ENCODE measurements at regions not wholly inside any gene's neighbourhood (a gene's known extent, or its start where the extent isn't known, plus 50 kb on each side); places are given as distances from the start of the nearest gene placed in this dataset.

DNA sequence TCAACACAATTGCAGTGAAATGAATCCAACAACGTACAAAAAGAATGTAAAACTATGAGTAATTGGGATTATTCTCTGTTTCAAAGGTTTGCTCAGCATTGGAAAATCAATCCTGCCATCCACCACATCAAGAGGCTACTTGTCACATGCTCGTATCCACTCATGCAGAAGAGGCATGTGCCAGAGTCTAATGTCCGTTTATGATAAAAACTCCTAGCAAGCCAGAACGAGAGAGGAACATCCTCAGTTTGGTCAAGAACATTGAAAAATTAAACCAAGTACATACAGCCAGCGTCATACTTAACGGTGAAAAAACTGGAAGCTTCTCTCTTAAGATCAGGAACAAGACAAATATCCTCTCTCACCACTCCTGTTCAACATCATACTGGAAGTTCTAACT lies 563.9 kb upstream of the TMEM132C start:
- no peak for ATAC-seq (ENCODE audit: poor library complexity)
- intact Hi-C loops (cut with DNase I): no loop called here

DNA sequence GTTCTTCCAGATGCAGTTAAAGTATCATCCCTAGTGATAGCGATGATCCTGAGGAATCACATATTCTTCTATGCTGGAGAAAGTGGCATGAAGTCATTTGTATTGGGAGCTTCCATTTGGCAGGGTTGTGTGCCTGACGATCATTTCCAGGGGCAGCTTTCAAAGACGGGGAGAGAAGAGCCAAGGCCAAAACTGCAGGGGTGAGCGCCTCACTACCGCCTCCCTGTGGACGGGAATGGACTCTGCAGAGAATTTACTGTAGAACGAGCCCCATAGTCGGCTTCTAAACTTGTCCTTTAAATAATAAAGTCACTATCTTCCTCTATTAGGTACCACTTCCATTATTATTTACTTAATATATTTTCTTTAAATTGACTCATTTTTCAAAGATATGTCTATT lies 555.9 kb upstream of the TMEM132C start:
- no peak for ATAC-seq (ENCODE audit: poor library complexity)
- DNase-seq: no peak

More for the DNA sequence above, 563.9 kb upstream of the TMEM132C start:
- DNase-seq: no peak

DNA sequence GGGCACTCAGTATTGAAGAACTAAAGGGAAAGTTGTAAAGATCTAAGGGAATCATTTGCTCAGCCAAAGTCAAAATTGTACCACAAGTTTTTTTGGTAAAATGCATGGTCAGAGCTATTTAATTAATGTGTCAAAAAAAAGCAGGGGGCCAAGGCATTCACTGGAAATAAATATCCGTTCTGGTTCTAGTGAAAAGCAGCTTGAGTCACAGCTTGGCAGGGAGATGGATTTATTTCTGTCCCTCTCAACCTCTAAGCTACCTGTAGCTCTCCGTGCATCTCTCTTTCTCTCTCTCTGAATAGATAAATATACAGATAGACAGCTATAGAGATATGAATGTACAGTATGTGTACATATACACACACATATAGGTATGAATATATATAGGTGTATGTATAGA lies 554.4 kb upstream of the TMEM132C start:
- intact Hi-C loops (cut with DNase I): no loop called here
- no peak for ATAC-seq (ENCODE audit: poor library complexity)

More for the DNA sequence above, 555.9 kb upstream of the TMEM132C start:
- intact Hi-C loops (cut with DNase I): no loop called here

DNA sequence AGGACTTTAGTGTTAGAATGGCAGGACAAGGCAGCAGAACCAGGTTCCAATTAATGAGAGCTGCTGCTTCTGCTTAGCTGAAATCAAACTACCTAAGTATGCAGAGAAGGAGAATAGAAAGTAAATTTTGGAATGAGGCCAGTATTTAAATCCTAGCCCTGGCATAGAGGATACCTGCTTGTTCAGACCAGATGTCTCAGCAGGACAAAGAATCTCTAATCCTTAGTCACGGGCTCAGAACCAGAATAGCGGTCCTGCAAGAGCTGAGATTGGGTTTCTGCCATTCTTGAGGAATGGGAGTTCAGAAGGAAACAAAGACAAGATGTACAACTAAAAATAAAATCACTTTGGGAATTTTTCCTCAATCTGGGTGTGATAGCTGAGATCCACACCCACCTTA lies 550.8 kb upstream of the TMEM132C start:
- no peak for DNase-seq
- intact Hi-C loops (cut with DNase I): no loop called here
- ATAC-seq (ENCODE audit: poor library complexity): no peak

More for the DNA sequence above, 554.4 kb upstream of the TMEM132C start:
- DNase-seq: no peak

DNA sequence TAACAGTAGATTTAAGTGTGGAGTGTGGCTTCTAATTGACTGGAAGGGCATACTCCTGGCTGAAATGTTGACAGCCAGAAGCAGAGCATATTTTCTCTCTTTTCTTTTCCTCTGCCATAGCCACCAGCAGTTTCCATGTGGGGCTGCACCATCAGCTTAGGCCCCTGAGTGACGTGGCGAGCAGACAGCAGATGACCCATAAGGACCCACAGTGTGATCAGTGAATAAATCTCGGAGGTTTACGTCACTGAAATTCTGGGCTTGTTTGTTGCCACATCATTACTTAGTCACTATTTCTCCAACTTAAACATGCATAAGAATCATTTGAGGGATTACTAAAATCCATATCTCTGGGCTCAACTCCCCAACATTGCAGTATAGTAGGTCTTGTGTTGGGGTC lies 549.7 kb upstream of the TMEM132C start:
- DNase-seq (no peak), ATAC-seq (ENCODE audit: poor library complexity) (no peak)
- intact Hi-C loops (cut with DNase I): no loop called here

DNA sequence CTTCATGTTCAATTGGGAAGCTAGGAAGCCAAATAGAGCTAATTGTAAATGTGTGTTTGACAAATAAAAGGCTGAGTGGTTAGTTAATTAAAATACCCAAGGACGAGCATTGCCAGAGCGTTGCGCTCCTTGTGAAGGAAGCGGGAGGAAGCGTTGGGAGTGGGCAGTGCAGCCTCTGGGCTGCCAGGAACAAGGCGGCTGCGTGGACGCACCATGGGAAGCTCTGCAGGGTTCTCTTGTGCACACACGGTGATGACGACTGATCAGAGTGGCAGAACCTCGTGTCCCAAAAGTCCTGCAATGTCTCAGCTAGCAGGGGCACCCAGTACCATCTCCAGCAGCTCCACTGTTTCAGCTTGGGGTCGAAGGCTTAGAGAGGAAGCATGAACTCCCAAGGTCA lies 546.6 kb upstream of the TMEM132C start:
- DNase-seq: no peak
- intact Hi-C loops (cut with DNase I): no loop called here
- no peak for ATAC-seq (ENCODE audit: poor library complexity)

DNA sequence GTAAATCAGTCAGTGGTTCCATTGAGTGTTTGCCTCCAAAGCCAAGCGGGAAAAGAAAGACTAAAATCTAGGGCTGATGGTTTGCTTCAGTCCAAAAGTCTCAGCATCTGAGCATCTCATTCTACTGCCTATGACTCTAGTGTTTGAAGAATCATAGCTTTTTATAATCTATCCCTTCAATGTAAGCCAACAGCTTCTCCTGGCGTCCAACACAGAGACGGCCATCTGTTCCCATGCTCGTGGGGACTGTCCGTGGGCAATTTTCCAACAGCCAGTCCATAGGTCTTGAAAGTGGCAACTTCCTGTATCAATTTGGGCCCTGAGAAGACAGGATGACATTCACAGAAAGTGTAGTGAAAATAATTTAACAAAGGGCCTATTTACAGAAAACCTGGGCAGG lies 544.4 kb upstream of the TMEM132C start:
- no peak for ATAC-seq (ENCODE audit: poor library complexity)
- intact Hi-C loops (cut with DNase I): no loop called here
- no peak for DNase-seq

DNA sequence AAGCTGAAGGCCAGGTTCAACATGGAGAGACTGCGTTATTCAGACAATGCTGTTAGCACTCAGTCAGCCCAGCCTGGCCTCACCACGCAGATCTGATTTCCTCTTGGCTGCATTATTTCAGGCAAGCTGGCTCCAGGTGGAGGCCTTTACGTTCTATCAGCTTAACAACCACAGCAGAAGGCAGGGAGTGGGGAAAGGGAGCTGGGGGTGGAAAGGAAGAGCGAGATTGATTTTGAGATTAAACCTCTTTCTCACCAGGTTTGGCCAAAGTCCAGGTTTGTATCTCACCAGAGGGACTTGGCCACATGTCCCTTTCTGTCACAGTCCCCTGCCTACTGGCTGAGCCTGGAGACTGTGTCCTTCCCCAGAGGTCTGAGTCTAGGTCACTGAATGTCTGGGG lies 543.7 kb upstream of the TMEM132C start:
- intact Hi-C loops (cut with DNase I): no loop called here
- DNase-seq (no peak), ATAC-seq (ENCODE audit: poor library complexity) (no peak)

DNA sequence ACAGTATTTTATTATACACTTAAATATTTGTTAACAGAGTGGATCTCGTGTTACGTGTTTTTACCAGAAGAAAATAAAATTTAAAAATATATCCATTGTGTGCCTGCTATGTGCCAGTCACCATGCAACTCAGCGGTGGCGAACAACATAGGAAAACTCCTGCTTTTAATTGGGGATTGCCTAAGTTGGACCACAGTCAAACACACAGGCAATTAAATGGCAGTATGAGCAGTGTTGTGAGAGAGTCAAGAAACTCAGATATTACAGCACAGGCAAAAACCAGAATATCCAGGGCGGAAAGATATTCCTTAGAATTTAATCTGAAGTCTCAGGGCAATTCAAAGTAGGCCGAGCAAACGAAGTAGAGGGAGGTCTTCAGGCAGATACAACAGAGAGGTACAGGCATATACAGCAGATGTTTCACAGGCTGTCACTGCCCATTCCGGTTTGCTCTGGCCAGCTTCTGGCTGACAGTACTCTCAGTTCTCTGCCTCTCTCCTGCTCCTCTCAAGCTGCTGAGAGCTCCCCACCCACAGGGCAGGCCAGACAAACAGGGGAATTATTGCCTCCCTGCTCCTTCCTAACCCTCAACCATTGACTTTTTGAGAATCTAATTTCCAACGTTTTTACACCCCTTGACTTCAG lies 540.2 kb upstream of the TMEM132C start:
- intact Hi-C loops (cut with DNase I): no loop called here
- ATAC-seq (ENCODE audit: poor library complexity): no peak
- DNase-seq: no peak

DNA sequence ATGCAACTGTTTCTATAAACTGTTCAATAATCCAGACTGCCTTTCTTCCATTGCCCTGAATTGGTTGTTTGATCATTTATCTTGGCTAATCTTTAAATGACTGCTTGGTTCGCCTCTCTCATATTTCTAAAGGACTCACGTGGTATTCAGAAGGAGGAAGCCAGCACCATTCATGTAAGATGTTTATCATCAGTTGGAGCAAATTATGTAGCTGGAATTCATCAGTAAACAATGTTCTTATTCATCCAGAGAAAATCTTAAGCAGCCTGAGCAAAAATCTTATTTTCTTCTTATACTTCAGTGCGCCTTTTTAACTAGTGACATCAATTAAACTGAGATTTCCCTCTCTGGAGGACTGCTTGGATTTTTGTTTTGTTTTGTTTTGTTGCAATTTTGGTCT lies 538.7 kb upstream of the TMEM132C start:
- intact Hi-C loops (cut with DNase I): no loop called here
- ATAC-seq (ENCODE audit: poor library complexity) (no peak), DNase-seq (no peak)

DNA sequence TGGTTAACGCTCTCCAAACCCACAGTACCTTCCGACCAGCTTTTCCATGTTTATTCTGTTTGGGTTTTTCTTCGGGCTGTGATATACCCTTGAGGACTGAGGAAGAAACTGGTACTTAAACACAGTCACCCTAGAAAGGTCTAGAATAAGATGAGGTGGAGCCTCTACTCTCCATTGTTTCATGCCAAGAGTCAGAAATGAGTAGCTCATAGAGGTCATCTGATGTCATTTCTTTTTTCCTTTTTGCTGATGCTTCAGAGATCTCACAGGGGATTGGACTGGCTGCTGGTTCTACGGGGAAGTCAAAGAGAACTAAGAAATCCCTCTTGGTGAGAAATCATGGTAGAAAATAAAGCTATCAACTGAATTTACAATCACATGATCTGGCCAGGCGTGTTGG lies 538.2 kb upstream of the TMEM132C start:
- ATAC-seq (ENCODE audit: poor library complexity) (no peak), DNase-seq (no peak)
- intact Hi-C loops (cut with DNase I): no loop called here

DNA sequence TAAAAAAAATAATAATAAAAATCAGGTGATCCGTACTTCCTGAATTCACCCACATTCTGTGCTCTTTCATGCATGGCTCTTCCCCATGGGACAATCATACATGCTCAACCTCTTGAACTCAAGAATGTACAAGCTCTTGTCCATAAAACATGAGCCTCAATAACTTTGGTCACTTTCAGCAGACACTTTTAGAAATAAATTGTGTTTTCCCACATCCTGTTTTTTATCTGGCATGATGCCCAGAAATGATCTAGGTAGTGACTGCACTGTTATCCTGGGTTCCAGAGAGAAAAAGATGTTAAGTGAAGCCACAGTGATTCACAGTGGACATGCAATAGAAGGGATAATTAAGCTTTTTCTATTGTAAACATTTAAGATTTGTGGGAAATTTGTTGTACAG lies 537.6 kb upstream of the TMEM132C start:
- DNase-seq: no peak
- intact Hi-C loops (cut with DNase I): no loop called here
- ATAC-seq (ENCODE audit: poor library complexity): no peak

DNA sequence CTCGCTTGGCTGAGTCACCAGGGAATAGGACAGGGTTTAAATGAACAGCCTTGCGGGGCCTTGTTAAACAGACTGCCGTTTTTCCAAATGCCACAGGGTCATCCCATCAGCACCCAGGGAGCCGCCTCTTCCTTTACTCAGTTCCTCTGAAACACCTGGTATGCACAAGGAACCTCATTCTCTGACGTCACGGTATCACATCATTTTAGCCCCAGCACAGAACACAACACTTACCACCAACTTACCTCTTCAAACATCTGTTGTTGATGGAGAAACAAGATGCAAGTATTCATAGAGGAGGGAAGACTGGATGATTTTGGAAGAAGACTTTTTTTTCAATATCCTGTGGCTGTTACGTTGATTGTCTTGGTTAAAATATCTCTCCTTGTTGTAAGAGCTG lies 535.3 kb upstream of the TMEM132C start:
- ATAC-seq (ENCODE audit: poor library complexity): no peak
- intact Hi-C loops (cut with DNase I): no loop called here
- no peak for DNase-seq

DNA sequence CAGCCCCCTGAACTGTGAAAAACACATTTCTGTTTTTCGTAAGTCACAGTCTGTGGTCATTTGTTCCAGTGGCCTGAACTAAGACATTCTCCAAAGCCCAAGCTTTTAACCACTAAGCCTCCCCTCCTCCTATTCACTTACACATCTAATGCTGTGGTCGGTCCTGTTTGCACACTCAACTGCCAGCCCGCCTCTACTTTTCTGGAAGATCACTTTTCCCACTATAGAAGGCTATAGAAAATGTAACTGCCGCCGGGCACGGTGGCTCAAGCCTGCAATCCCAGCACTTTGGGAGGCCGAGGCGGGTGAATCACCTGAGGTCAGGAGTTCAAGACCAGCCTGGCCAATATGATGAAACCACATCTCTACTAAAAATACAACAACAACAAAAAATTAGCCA lies 524.7 kb upstream of the TMEM132C start:
- intact Hi-C loops (cut with DNase I): no loop called here
- ATAC-seq (ENCODE audit: poor library complexity): no peak
- no peak for DNase-seq

DNA sequence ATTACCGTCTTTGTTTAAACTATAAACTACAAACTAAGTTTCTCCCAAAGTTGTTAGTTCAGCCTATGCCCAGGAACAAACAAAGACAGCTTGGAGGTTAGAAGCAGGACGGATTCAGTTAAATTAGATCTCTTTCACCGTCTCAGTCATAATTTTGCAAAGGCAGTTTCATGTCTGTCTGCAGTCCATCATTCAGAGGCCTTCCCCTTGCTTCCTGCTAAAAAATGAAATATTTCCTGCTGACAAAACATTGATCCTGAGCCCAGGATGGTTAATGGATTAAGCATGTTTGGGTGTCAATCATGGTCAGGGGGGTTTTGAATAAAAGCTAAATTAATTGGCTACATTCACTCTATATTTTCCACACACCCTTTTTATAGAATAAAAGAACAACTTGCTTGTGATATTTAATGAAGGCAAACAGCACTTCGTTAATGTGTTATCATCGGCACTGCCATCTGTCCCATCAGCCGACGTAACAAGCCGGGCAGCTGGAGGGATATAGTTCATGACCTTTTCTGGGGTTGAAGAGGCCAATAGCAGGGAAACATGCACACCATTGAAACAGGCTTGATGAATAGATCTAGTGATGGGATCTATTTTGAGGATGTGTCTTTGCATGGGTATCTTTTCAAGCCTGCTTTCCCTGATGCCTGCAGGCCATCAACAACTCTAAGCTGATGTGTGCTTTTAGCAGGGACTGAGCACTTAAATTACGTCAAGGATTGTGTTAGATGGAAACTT lies 521.3 kb upstream of the TMEM132C start:
- ATAC-seq (ENCODE audit: poor library complexity): no peak

DNA sequence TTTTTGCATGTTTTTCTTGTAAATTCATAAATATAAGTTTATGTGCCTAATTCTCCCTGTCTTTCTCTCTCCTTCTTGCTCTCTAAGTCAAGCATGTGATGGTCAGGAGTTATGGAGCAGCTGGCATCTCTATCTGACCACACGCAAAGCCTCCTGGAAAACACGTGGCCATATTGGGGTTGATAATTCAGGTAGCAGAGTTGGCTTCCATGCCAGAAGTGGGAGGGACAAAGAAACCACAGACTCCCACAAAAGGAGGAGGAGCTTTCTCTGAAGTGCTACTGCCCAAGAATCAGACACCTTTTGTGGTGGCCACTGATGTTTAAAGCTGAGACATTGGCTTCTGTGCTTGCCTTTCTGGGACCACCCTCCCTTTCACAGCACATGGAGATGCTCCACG lies 517.6 kb upstream of the TMEM132C start:
- intact Hi-C loops (cut with DNase I): no loop called here
- no peak for ATAC-seq (ENCODE audit: poor library complexity)
- no peak for DNase-seq

More for the DNA sequence above, 521.3 kb upstream of the TMEM132C start:
- DNase-seq: no peak
- intact Hi-C loops (cut with DNase I): no loop called here

DNA sequence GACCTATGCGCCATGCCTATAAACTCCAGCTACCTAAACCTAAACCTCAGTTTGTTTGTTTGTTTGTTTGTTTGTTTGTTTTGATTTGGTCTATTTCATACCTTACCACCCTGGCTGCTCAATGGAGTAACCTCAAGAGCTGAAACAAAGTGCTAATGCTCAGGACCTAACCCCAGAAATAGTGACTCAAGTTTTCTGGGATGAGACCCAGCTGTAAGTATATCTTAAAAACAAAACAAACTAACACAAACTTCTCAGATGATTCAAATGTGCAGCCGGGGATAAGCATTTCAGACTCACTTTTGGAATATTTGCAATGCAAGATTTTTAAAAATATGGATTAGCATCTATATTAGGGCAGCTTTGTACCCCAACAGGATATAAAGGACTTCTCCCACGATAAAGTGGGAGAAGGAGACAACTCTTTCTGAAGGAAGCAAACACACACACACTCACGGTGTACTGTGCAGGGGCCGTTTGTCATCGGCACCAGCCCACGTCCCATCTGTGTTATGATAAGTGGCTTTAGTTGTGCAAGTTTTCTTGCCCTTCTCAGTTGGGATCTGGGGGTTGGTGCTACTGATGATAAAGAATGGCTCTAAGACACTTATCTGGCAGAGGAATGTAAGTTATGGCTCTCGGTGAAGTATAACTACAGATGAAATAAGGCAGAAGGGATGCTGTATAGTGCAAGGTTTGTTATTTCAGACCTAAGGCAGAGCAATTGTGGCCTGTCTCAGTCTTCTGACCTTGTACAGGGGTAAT lies 516.7 kb upstream of the TMEM132C start:
- no peak for ATAC-seq (ENCODE audit: poor library complexity)
- intact Hi-C loops (cut with DNase I): no loop called here
- no peak for DNase-seq

DNA sequence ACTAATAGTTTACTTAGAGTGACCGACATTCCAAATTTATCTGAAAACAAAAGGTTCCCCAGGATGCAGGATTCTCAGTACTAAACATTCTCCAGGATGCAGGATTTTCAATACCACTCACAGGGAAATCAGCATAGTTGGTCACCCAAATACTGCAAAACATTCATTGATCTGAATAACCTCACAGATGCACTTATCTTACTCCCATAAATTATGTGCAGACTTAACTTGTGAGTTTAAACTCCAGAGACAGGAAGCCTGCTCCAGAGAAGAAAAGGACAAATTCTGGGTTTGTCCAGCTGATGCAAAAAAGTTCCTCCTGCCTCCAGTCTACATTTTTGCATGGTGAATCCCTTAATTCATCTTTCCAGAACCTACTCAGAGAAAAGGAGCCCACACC lies 514.2 kb upstream of the TMEM132C start:
- intact Hi-C loops (cut with DNase I): no loop called here
- no peak for DNase-seq
- ATAC-seq (ENCODE audit: poor library complexity): no peak

DNA sequence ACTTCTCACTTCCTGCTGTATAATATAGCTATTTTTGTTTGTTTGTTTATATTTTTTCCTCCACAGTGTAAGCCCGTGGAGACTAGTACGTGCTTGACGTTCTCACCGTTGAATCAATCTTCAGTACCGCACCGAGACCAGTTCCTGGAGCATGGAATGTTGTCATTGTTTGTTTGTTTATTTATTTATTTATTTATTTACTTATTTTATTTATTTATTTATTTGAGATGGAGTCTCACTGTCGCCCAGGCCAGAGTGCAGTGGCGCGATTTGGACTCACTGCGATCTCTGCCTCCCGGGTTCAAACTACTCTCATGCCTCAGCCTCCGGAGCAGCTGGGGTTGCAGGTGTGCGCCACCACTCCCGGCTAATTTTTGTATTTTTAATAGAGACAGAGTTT lies 506.6 kb upstream of the TMEM132C start:
- DNase-seq (no peak), ATAC-seq (ENCODE audit: poor library complexity) (no peak)
- intact Hi-C loops (cut with DNase I): no loop called here

DNA sequence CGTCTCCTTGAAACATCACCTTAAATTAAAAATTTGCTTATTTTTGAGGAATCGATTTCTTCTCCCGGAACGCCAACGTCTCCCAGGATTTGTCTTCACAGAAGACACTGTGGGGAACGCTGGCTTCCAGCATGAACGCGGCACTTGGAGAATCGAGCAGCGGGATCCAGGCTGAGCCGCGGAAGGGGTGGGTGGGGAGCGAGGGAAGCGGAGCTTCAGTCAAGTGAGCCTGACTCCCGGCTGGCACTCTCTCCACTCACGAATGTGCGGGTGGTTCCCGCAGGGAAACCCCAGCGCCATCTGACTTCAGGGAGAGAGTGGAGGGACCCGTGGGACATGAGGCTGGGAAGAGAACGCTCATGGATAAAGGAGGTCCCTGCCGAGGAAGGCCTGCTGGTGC lies 506.0 kb upstream of the TMEM132C start:
- DNase-seq (no peak), ATAC-seq (ENCODE audit: poor library complexity) (no peak)
- intact Hi-C loops (cut with DNase I): no loop called here

Data from Right ventricle myocardium superior (tissue), 1 donor.